ENCODE measurements at regions not wholly inside any gene's neighbourhood (a gene's known extent, or its start where the extent isn't known, plus 50 kb on each side); places are given as distances from the start of the nearest gene placed in this dataset.

DNA sequence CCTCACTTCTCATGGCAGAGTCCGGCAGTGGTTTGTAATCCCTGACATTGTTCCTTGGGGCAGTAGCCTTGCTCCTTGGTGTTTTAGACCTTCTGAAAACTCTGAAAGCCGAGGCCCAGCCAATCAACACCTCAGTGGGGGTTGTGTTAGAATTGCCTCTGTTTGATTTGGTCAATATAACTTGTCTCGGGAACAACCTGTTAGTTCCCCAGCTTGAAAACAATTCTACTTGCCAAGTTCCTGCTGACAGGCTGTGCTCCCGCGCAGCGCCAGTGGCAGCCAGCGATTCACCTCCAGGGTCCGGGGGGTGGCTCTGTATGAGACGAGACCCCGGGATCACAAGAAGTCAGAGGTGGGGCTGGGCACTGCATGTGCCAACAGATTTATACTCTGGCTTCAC is 81.4 kb upstream of the MEDAG start:
- TF ChIP-seq CTCF (IDR thresholded peaks at IDR 0.05; ENCODE audit: insufficient read depth, low read depth, low read length) (no peak), EZH2 (IDR thresholded peaks at IDR 0.05; ENCODE audit: insufficient read depth, low read length) (no peak)

Measured in astrocyte (in vitro differentiated cells and primary cell).